HG03521 (cell line): ENCODE measurements at regions not wholly inside any gene's neighbourhood (a gene's known extent, or its start where the extent isn't known, plus 50 kb on each side); places are given as distances from the start of the nearest gene placed in this dataset.
"Not testable (repeated sequence)": the region's sequence is repeated elsewhere in the genome, so short reads cannot be mapped to it uniquely, and the experiment has no call there.

Experiments used
- ATAC-seq: cut with Tn5 transposase; IDR thresholded peaks from one replicate; pipeline ENCODE4 v1.9.1; 2021; ENCODE audit warnings: mild to moderate bottlenecking, moderate library complexity; ENCODE audit not compliant: unreplicated experiment

DNA sequence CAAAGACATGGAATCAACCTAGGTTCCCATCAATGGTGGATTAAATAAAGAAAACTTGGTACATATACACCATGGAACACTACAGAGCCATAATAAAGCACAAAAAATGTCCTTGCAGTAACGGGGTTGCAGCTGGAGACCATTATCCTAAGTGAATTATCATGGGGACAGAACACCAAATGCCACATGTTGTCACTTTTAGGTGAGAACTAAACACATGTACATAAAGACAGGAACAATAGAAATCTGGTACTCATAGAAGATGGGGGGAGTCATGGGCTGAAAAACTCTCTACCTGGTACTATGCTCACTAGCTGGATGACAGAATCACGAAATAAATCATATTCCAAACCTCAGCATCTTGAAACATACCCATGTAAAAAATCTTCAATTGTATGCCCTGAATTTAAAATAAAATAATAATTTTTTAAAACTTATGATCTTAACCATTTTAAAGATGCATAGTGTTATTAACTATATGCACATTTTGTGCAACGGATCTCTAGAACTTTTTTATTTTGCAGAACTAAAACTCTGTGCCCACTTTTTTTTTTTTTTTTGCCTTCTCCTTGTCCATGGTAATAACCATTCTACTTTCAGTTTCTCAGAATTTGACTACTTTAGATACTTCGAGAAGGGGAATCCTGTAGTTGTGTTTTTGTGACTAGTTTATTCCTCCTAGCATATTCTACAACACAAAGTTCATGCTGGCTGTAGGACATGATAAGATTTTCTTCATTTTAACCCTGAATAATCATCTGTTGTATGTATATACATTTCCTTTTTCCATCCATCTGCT is 1081.6 kb upstream of the ACO1 start:
- ATAC-seq, result peak; percentile 40

DNA sequence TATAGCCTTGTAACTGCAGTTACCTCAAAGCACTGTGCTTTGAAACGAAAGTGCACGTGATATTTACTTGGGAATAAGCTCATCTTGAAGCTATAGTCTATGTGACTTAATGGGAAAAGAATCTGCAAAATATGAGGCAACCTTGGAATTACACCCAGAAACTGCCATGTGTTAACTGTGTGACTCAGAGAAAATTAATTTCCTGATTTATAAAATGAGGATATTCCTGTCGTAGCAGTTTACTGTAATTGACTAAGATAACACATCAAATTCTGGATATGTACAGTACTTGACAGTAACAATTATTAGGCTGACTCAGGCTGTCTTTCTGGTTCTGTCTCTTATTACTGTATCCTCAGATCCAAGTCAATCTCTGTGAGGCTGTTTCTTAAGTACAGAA is 1079.9 kb upstream of the ACO1 start:
- no peak for ATAC-seq

DNA sequence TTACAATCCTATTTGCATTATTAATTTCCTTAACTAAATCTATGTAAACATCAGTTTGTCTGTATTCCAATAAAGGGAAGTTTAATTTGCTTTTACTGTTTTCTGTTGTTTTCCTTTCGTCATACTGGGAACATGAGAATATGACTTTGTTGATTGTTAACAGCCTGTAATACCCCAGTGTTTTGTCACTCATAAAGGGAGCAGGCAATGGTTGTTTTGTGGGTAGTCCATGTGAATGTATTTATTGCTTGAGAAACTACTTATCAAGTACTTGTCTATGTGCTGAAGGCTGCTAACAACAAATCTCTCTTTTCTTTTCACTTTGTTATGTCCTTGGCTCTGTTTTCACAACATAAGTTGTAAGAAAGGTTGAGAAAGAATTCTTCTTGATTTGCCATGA is 1070.2 kb upstream of the ACO1 start:
- ATAC-seq, result no peak

GRCh38 chr9:31320494-31320893 is 1063.9 kb upstream of the ACO1 start:
- ATAC-seq, result no peak

- ATAC-seq, result no peak
These were observed 1063.2 kb upstream of the ACO1 start for GRCh38 chr9:31321256-31321655.

DNA sequence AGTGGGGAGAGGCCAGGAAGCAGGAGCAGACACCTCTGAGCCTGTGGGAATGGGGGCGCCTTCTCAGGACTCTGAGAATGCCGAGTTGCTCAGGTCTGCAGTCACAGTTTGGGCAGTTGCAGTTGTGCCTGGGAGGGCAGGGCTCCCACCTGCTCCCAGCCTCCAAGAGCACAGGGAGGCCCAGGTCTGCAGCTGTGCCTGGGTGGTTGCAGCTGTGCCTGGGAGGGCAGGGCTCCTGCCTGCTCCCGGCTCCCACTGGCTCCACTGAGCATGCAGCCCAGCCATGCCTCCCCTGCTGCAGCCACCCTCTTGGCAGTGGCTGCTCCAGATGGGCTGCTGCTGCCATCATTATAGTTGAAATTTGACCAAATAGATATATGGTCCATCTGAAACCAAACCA is 1062.8 kb upstream of the ACO1 start:
- no peak for ATAC-seq

GRCh38 chr9:31323726-31324444 is 1060.6 kb upstream of the ACO1 start:
- no peak for ATAC-seq

- no peak for ATAC-seq
These were observed 1058.7 kb upstream of the ACO1 start for GRCh38 chr9:31325778-31326177.

DNA sequence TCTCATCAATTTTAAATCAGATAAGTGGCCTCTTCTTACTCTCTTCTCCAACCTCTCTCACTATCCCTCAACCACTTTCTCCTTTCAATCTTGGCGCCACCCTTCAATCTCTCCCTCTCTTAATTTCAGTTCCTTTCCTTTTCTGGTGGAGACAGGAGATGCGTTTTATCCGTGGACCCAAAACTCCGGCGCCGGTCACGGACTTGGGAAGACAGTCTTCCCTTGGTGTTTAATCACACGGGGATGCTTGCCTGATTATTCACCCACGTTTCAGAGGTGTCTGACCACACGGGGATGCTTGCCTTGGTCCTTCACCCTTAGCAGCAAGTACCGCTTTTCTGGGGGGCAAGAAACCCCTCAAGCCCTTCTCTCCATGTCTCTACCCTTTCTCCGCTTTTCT is 1057.6 kb upstream of the ACO1 start:
- ATAC-seq, result not testable (repeated sequence)

DNA sequence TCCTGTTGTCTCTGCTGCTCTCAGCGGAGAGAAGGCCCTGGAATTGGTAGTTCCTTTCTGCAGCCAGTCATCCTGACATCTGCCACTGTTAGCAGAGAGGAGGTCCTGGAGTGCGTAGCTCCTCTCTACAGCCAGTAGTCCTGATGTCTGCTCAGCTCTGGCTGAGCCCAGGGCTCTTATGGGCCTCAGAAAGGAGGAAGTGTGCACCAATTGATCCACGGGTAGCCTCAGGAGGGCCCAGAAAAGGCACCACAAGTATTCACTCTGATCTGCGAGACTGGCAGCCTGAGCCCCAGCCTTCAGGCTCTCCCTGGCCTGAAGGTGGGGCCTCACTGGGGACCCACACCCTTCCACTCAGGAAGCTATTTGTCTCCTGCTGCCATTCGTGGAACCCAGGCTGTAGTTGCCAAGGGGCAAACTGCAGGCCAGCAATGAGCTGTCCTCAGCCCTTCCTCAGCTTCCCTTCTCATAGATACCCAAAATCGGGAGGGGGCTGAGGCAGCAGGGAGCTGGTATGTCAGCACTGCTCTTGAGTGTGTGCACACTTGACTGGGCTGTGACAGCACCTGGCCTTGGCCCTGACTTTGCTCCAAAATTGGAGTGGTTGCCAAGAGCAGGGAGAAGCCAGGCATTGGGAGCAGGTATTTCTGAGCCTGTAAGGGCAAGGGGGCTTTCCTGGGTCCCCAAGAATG is 1049.5 kb upstream of the ACO1 start:
- ATAC-seq, result no peak

DNA sequence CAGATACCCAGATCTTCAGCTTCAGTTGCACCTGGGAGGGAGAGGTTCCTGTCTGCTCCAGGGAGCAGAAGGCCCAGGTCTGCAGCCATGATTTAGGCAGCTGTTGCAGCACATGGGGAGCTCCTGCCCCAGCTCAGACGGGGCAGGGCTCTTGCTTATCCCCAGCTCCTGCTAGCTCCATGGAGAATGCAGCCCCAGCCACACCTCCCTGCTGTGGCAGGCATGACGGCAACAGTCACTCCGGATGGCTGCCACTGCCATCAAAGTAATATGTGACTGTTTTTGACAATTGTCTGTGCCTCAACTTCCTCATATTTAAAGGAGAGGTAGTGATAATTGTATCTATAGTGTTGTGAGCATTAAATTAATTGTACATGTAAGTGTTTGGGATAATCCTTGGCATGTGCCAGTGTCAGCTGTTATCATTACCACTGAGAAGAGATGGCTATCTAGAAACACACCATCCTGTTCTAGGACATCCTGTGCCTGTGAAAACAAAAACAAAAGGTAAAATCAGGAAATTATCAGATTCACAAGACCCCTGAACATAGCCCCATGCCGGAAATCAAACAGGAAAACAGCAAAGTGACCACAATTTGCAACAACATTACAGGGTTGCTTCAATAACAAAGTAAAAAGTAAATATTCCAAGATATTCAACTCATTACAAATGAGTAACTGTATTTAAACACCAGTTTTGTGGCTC is 1048.8 kb upstream of the ACO1 start:
- no peak for ATAC-seq

- no peak for ATAC-seq
These were observed 1048.1 kb upstream of the ACO1 start for GRCh38 chr9:31336386-31336785.

GRCh38 chr9:31336841-31337240 is 1047.6 kb upstream of the ACO1 start:
- no peak for ATAC-seq

DNA sequence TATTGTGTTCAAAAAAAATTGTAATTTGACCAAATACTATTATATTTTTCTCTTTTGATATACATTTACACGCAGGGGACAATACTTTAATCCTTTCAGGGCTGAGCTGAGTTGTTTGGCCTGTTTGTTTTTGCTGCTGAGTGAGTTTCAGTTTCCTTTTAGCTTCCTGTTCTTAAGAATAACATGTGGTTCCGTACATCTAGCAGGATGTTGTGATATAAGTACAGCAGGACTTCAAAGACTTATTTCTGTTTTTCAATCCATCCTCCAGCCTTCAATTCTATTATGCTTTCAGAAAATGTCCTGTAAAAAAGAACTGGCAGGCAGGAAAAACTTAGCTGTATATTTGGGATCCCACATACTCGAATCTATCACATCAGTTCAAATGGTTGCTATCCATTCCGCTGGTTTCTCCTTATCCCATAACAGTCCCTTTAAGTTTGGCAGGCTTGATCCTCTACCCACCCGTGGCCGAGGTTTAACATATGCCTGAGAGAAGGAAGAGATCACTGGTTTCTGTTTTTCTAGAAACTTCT is 1037.3 kb upstream of the ACO1 start:
- peak; percentile 100 for ATAC-seq

DNA sequence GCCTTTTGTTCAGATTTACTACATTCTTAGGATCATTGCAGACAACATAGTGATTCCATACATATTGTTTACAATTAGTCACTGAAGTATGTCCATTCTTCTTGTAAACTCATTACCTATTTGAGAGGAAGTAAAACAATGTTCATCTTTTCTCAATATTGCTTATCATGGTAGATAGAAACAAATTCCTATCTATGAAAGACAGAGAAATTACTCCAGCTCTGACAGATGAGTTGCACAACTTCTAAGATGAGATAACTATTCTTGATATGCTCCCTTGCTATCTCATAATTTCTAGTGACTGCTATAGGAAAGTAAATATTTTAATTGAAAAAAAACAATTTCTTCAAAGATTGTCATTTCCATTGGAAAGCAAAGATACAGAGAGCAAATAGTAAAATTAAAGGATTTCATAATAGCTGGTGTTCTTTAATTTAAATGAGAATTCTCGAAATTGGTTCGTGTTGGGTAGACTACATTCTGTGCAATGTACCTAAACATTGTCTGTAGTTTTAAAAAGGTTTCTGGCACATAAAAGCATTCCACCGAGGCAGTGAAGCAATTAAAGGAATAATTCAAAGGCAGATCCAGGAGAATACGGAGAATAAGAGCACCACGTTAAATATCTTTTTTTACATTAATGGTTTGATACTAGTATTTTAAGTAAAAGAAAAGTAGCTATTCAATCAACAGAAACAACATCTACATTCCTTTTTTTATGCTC is 1029.1 kb upstream of the ACO1 start:
- no peak for ATAC-seq

DNA sequence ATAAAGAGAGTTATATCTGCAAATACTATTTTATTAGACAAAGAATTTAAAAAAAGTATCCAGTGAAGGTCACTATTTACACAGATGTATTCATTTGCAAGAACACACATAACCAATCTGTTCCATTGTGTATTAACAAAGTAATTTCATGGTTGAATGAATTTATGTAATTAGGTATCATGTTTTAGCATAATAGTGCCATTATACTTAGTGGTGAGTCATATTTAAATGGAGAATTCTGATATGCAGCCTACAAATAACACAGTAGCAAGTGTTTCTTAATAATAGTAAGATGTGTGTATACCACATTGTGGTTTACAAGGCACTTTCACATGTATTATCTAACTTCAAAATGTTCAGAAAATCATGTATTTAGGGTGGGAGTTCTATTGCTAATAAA is 1028.5 kb upstream of the ACO1 start:
- ATAC-seq, result no peak

DNA sequence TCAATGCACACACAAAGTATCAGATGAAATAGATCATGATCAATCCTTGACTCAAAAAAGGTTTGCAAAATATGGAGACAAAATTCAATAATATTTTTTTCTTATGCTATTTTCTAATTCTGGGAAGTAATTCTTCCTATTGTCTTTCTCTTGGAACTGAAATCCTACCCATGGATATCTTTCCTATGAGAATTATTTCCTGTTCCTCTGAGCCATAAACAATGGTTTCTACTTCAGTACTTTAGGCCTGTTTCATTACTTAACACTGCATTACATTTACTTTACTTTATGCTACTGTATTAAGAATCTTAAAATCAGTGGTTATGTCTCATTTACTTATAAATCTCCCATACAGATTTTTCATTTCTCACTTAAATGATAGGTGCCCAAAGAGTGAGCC is 1025.4 kb upstream of the ACO1 start:
- no peak for ATAC-seq

GRCh38 chr9:31364171-31364570 is 1020.3 kb upstream of the ACO1 start:
- no peak for ATAC-seq

DNA sequence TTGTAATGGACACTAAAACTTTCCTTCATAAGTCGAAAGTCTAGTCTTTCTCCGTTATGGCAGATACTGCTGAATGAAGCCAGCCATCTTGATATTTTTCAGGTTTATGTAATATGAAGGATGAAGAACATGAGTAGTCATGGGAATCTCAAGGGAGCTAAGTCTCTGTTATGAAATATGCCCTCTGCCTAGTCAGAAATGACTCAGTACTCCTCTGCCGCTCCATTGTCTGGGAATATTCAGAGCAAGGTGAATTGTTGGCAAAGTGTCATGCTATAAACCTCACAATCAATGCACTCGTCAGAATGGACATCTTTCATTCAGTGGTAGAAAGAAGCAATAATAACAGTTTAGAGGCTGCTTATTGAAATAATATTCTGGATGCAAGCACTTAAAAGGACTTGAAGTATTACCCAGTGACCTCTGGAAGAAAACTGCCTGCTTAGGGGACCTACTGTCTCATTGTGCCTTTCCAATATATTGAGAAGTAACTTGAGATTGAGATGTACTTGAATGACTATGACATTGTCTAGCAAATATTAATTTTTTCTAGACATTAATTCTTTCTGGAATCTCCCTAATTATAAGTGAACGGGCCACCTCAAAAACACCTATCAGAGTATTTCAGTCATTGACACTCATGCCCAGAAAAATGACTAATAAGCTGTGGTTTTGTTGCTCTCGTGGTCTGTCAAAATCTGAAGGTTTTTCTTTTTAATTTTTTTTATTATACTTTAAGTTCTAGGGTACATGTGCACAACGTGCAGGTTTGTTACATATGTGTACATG is 1011.5 kb upstream of the ACO1 start:
- ATAC-seq, result no peak

- ATAC-seq, result no peak
These were observed 1007.1 kb upstream of the ACO1 start for GRCh38 chr9:31377358-31377757.
